ENCODE measurements at regions not wholly inside any gene's neighbourhood (a gene's known extent, or its start where the extent isn't known, plus 50 kb on each side); places are given as distances from the start of the nearest gene placed in this dataset.

- DNase-seq (no peak), ATAC-seq (no peak)
- no peak overlapping the region for H3K27ac ChIP-seq
- no peaks in the 10 kb centered on the region for H3K4me1 ChIP-seq
- no peaks in the 10 kb centered on the region for H3K9me3 ChIP-seq
- H3K27me3 ChIP-seq (ENCODE audit: insufficient read depth in 3 of 3, low read length in 2 of 3) = no peaks in the 10 kb centered on the region
- H3K4me3 ChIP-seq = no peak overlapping the region
- TF ChIP-seq CTCF (IDR thresholded peaks at IDR 0.05) = no peak
- no peaks in the 10 kb centered on the region for H3K36me3 ChIP-seq (ENCODE audit: insufficient read depth in 1 of 2, low read depth in 1 of 2)
- 74 to 77% (median 77%) methylated on average over 4 of the region's 4 CpGs for WGBS, 3 donors
- intact Hi-C loops (cut with DNase I) = no loop called here
These were observed 214.2 kb upstream of the GPRIN3 start for GRCh38 chr4:89521826-89522225.

GRCh38 chr4:89519771-89520320 is 212.2 kb upstream of the GPRIN3 start:
- 70 to 74% (median 72%) methylated on average over 3 of the region's 3 CpGs for WGBS, 3 donors
- no peaks in the 10 kb centered on the region for H3K9me3 ChIP-seq
- DNase-seq (no peak), ATAC-seq (no peak)
- H3K4me3 ChIP-seq = no peak overlapping the region
- intact Hi-C loops (cut with DNase I) = no loop called here
- no peaks in the 10 kb centered on the region for H3K4me1 ChIP-seq
- no peaks in the 10 kb centered on the region for H3K36me3 ChIP-seq (ENCODE audit: insufficient read depth in 1 of 2, low read depth in 1 of 2)
- no peak for TF ChIP-seq CTCF (IDR thresholded peaks at IDR 0.05)
- H3K27ac ChIP-seq = no peak overlapping the region
- H3K27me3 ChIP-seq (ENCODE audit: insufficient read depth in 3 of 3, low read length in 2 of 3) = no peaks in the 10 kb centered on the region

- DNase-seq = no peak
- intact Hi-C loops (cut with DNase I) = no loop called here
- H3K36me3 ChIP-seq (ENCODE audit: insufficient read depth in 1 of 2, low read depth in 1 of 2) = no peaks in the 10 kb centered on the region
These were observed 210.7 kb upstream of the GPRIN3 start for GRCh38 chr4:89518259-89518658.

GRCh38 chr4:89514811-89515210 is 207.2 kb upstream of the GPRIN3 start:
- no peaks in the 10 kb centered on the region for H3K36me3 ChIP-seq (ENCODE audit: insufficient read depth in 1 of 2, low read depth in 1 of 2)
- no peak overlapping the region for H3K27ac ChIP-seq
- H3K27me3 ChIP-seq (ENCODE audit: insufficient read depth in 3 of 3, low read length in 2 of 3) = no peaks in the 10 kb centered on the region
- no peak for TF ChIP-seq CTCF (IDR thresholded peaks at IDR 0.05)
- 86 to 87% (median 87%) methylated on average over 3 of the region's 3 CpGs for WGBS, 3 donors
- H3K4me1 ChIP-seq = no peaks in the 10 kb centered on the region
- no peak overlapping the region for H3K4me3 ChIP-seq
- H3K9me3 ChIP-seq = no peaks in the 10 kb centered on the region
- DNase-seq (no peak), ATAC-seq (no peak)
- intact Hi-C loops (cut with DNase I) = no loop called here

More at GRCh38 chr4:89518259-89518658, 210.7 kb upstream of the GPRIN3 start:
- TF ChIP-seq CTCF (IDR thresholded peaks at IDR 0.05) = no peak
- H3K9me3 ChIP-seq = no peaks in the 10 kb centered on the region
- H3K27ac ChIP-seq = no peak overlapping the region
- no peak for ATAC-seq
- WGBS, 3 donors = 79 to 83% (median 80%) methylated on average over 4 of the region's 4 CpGs
- H3K4me3 ChIP-seq = no peak overlapping the region
- no peaks in the 10 kb centered on the region for H3K4me1 ChIP-seq
- H3K27me3 ChIP-seq (ENCODE audit: insufficient read depth in 3 of 3, low read length in 2 of 3) = no peaks in the 10 kb centered on the region

GRCh38 chr4:89511776-89512175 is 204.2 kb upstream of the GPRIN3 start:
- Histone ChIP-seq H3K4me1 (no peaks in the 10 kb centered on the region), H3K36me3 (ENCODE audit: insufficient read depth in 1 of 2, low read depth in 1 of 2) (no peaks in the 10 kb centered on the region), H3K27ac (no peak overlapping the region), H3K4me3 (no peak overlapping the region), H3K27me3 (ENCODE audit: insufficient read depth in 3 of 3, low read length in 2 of 3) (no peaks in the 10 kb centered on the region), H3K9me3 (no peaks in the 10 kb centered on the region)
- DNase-seq (no peak), ATAC-seq (no peak)
- TF ChIP-seq CTCF (IDR thresholded peaks at IDR 0.05) = no peak
- WGBS, 3 donors = 55 to 65% (median 61%) methylated on average over 7 of the region's 7 CpGs
- intact Hi-C loops (cut with DNase I) = no loop called here
